ENCODE measurements at regions not wholly inside any gene's neighbourhood (a gene's known extent, or its start where the extent isn't known, plus 50 kb on each side); places are given as distances from the start of the nearest gene placed in this dataset.

DNA sequence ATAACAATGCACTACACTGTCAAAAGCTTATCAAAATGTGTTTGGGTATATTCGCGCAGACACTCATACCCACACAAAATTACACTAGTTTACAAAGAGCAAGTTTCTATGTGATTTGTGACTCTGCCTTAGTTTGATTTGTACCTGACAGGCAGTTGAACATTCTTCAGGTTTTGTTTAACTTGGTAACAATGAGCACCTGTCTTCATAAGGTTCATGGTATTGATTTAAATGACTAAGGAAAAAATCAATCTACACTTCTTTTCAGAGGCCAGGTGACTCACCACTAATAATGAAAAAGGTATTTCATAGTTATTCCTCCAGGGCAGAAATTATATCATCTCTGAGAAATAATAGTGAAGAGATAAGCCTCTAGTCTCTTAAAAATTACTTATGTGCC lies 1114.6 kb upstream of the AGA start:
- no peak for DNase-seq (ENCODE audit: low read depth)

DNA sequence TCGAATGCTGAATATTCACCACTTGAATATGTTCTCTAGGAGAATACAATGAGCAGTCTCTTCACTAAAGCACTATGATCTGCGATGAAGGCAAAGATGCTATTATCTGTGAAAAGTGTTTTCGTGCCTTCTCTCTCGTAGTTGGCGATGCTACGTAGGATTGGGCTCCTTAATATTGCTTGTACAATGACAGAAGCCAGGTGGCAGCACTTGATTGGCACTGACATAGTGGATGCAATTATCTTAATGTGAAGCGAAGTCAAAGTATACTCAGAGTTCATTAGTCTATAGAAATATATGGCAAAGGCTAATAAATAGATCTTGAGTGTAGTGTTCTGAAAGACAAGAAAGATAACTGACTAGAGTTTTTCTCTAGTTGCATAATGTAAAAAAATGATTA lies 1135.7 kb upstream of the AGA start:
- DNase-seq (ENCODE audit: low read depth) = no peak

DNA sequence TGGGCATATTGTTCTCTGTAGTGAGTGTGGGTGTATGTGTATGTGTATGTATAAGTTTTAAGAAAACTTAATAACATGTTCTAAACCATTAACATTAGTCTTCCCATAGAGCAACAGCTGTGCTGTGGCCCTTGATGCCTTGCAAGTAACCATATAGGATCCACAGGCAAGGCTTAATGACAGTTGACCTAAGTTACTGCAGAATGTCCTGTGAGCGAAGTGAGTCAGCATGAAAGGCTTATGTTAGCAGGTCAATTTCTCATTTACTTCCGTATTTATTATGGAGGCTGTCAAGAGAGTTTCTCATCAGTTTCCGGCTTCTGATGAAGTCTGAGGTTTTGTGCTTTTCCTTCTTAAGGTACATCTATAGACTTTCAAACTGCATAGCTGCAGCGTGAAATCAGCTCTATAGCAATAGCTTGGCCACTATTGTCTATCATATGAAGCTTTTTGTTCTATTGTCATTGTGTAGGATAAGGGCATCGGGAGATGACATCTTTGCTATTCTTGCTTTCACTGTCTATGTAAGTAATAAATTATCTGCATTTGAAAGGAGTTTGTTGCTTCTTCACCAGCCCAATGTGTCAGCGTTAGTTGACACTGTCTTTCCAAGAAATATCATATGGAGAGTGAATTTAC lies 1153.4 kb upstream of the AGA start:
- DNase-seq (ENCODE audit: low read depth) = no peak

DNA sequence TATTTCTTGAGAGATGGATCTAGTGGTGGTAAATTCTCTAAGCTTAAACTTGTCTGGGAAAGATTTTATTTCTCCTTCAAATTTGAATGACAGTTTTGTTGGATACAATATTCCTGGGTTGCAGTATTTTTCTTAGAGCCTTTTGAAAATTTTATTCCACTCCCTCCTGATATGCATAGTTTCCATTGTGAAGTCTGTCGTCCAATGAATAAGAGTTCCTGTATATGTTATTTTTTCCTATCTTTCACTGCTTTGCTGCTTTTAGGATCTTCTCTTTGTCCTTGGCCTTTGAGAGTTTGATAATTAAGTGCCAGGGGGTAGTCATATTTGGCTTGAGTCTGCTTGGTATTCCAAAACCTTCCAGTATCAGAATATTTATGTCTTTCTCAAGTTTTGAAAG lies 1156.4 kb upstream of the AGA start:
- DNase-seq (ENCODE audit: low read depth) = no peak

DNA sequence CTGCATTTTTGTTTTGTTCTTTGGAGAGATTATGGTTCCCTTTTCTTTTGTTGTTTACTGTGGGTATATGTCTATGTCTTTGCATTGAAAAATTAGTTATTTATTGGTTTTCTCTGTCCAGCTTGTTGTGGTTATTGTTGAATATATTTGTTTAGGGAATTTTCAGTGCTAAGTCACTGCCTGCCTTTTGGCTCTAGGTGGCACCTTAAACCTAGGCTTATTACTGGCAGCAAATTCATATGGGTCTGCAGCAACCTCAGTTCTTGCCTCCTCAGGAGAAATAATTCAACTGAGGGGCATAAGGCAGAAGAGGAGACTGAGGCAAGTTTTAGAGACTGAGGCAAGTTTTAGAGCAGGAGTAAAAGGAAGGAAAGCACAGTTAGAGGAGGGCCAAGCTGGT lies 1157.3 kb upstream of the AGA start:
- no peak for DNase-seq (ENCODE audit: low read depth)

DNA sequence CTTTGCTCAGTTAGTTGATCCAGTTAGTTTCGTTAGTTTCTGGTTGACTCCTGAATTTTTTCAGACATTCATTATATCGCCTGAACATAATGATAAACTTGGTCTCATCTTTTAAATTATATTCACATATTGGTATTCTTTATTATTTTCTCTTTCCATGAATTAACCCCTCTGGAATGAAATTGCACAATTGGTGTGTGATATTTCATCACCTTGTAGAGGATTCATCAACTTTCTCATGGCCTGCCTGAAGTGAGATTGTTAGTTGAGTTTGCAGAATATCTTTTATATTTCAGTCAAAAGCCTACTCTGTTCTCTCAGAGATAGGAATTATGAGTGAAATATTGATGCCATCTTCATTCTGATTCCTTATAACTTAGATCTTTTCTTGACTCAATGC lies 1160.6 kb upstream of the AGA start:
- no peak for DNase-seq (ENCODE audit: low read depth)

DNA sequence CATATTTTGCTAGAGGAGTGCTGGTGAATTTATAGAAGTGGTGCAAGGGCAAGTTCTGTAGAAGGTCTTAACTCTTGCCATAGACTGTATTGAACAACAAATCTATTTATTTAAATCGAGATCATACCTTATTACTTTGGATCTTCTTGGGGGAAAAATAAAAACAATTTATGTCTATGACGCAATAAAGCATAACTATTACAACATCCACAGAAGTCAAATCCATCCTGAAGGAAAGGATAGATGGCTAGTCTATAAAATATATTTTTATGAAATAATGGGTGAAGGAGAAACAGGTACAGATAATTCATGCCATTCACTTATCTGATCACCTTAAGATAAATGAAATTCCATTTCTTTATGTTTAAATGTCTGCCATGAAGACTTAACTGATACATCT lies 1168.8 kb upstream of the AGA start:
- no peak for DNase-seq (ENCODE audit: low read depth)

DNA sequence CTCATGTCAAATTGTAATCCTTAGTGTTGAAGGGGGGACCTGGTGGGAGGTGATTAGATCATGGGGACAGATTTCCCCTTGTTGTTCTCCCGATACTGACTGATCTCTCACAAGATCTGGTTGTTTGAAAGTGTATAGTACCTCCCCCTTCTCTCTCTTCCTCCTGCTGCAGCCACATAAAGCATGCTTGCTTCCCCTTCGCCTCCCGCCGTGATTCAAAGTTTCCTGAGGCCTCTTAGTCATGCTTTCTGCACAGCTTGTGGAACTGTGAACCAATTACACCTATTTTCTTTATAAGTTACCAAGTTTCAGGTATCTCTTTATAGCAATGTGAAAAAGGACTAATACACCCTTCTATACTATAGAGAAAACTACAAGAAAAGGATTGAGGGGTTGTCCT lies 1170.5 kb upstream of the AGA start:
- no peak for DNase-seq (ENCODE audit: low read depth)

DNA sequence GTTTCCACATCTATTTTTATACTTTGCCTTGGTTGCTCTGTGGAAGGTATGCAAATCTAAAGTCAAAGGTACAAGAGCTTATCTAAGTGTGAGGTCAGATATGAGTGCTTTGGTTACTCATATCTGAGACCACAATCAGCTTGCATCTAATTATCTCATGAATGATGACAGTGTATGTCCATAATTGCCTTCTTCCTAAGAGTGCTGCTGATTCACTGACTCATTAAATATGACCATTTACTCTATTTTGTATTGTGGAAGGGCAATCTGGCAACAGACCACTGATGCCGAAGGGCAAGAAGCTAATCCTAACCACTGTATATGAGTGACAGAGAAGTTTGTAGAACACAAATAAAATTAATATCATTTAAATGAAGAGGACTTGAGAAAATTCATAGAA lies 1190.2 kb upstream of the AGA start:
- no peak for DNase-seq (ENCODE audit: low read depth)

DNA sequence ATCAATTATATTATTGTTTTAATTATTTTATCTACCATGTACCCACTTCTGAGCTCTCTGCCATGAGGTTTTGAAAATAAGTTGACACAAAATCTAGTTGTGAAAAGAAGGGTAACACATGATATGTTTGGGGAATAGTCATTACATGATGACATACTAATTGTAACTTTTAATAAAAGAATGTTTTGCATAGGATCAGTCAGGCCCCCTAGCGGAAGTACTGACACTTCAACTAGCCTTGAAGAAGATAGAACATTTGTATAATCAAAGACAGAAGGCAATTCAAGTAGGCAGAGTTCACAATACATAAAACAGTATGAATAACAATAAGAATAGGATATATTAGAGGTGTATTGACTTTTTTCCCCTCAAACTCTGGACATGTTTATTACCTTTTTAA lies 1191.0 kb upstream of the AGA start:
- DNase-seq (ENCODE audit: low read depth) = no peak

DNA sequence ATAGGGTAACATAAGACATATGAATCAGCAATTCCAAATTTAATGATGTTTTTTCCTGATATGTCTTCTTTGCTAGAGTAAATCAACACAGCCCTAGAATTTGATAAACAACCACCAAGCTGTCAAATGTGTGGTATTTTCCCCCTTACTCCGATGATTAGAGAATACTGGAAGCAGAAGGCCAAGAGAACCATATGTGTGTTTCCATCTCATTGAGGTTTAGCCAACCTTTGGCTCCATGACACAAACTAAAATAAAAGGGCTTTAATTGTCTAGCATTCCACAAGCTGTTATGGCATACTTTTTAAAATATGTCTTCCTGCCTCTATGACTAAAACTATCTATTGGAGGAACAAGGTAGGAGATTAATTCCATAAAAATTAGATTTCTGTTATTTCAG lies 1222.4 kb upstream of the AGA start:
- no peak for DNase-seq (ENCODE audit: low read depth)

DNA sequence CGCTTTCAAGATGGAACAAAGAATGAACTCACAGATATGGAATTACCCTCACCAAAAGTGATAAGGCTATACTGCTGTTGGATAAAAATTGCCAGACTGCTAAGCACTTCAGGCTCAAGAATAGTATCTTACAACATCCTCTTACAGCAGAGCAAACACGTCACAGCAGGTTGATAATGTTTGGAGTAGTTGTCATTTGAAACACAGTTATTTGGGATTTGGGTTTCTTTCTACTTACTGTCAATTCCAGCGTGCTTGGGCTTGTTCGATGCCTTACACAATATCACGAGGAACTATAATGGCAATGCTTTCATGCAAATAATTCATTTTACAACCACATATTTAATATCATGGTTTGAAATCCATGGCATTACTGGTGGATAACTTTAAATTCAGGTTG lies 1223.7 kb upstream of the AGA start:
- DNase-seq (ENCODE audit: low read depth) = no peak

DNA sequence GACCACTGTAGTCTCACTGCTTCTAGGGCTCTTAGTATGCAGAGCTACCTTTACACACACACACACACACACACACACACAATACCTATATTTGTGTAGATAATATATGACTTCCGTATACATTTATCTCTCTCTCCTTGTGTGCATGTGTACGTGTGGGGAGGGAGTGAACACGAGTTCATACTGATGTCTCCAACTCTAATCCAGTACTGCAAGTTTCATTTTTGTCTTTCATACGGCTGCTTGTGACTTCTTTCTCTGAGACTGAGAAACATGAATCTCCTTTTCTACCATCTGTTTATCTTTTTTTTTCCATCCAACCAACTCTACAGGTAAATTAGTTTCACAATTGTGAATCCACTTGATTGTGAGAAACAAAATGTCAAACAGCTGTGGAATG lies 1229.5 kb upstream of the AGA start:
- no peak for DNase-seq (ENCODE audit: low read depth)

DNA sequence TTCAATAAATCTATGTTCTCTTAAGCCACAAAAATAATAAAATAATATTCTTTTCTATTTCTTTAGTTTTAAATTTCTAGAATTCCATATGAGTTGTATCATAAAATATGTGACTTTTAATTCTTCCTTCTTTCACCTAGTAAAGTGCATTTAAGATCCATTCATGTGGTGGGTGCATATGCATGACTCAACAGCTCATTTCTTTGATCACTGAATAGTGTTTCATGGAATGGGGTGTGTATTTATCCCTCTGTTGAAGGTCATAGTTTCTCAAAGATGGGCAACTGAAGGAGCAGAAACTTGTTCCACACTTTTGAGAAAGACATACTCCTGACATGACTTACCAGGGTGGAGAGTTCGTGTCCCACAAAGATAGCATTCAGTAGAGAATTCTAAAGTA lies 1230.3 kb upstream of the AGA start:
- DNase-seq (ENCODE audit: low read depth) = no peak

DNA sequence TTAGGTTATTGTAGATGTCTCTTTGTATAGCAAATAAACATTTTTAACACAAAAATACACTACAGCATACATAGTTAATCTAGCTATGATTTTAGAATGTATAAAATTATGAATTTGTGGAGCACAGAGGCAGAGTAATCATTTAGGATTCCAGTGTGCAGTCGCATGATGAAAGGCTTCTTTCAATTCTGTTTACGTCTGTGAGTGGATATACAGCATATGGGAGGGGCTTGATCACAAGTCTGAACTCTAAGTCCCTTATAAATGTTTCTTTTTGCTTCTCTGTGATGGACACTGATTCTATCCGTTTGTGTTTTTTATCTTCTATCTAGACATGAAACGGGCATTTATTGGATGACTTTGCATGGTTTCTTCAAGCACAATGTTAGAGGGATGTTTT lies 1239.6 kb upstream of the AGA start:
- DNase-seq (ENCODE audit: low read depth) = no peak

DNA sequence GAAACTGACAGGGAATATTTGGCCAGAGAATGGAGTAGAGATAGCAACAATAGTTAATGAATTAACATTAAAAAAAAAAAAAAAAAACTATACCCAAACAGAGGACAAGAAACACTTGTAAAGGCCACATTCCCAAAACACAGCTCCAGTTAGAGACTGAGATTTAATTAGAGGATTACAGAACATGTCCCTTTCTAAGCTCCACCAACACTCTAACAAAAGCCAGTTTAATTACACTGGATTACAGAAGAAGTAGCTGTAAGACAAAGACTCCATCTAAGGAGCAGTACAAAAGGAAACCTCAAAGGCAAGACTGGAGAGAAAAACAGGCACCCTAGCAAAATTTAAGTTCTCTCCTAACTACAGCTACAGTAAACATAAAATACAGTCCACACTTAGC lies 1247.7 kb upstream of the AGA start:
- DNase-seq (ENCODE audit: low read depth) = no peak

DNA sequence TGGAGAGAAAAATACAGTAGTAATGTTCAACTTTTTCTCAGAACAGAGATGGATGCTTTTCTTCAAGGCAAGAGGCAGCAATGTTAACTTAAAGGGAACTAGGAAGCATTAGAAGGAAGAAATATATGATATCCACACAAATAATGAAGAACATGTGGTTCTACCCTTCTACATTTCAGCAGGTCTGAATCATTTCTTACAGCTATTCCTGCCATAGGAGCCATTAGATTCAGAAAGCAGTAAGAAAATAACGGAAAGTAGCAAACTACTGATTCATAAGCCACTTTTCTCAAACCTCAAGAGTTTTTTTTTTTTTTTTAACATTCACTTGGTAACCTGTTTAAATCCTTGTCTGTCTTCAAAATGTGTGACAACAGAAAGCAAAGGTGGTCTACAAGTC lies 1251.6 kb upstream of the AGA start:
- DNase-seq (ENCODE audit: low read depth) = no peak

DNA sequence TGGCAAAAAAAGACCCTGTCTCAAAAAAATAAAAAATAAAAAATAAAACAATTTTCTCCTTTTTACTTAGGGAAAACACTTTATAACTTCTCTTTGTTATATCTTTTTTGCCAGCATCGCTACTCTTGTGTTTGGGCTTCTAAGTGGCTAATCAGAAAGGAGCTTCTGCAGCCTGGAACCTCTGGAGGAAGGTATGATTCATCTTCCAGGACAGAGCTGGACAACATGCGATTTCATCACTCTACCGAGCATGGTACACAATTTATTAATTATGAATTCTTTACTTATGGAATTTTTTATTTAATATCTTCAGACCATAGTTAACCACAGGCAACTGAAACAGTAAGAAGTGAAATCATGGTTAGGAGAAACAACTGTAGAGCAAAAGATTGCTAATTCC lies 1254.3 kb upstream of the AGA start:
- no peak for DNase-seq (ENCODE audit: low read depth)

DNA sequence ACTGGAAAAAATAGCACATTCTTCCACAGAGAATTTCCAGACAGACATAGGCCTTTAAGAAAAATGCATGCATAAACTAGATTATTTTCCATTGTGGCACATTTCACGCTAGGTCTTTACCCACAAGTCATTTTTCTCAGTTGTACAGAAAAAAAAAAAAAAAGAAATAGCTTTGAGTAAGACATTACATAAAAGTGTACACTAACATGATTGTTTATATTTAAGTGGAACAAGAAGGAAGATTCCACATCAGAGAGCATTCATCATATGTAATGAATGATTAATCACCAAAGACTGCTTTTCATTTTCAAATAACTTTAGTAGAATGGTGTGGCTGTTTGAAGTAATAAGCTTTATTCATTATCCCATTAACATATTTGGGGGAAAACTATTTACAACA lies 1270.2 kb upstream of the AGA start:
- DNase-seq (ENCODE audit: low read depth) = no peak

DNA sequence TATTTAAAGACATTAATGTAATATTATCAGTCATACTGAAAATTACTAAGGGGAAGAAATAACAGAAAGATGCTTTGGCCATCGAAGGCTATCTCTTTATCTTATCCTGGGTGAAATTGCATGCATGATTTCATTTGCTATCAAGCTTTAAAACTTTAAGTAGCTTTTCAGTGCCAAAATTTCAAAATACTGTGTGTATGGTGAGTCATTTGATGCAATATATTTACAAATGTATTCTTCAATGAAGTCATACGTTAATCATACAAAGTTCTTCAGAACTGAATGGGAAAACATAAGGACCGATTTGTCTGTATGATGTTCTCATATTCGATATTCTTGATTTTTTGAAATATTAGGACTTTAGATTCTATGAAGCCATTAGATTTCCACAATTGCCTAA lies 1295.8 kb upstream of the AGA start:
- DNase-seq (ENCODE audit: low read depth) = no peak

DNA sequence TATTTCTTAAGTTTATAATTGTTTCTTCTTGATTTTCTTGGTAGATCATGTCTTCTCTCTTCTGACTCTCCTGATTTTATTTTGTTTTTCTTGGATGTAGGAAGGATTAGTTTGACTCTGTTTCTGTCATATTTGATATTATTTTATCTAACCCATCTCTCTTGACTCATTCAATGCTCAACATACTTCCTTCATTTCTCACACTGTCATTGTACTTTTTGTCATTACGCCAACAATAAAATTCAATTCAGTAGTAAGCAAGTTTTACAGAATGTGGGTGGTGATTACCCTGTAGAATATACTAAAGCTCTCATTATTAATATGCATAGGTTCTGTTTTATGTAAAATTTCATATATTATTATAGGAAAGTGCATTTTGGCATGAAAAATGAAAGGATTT lies 1303.0 kb upstream of the AGA start:
- no peak for DNase-seq (ENCODE audit: low read depth)

DNA sequence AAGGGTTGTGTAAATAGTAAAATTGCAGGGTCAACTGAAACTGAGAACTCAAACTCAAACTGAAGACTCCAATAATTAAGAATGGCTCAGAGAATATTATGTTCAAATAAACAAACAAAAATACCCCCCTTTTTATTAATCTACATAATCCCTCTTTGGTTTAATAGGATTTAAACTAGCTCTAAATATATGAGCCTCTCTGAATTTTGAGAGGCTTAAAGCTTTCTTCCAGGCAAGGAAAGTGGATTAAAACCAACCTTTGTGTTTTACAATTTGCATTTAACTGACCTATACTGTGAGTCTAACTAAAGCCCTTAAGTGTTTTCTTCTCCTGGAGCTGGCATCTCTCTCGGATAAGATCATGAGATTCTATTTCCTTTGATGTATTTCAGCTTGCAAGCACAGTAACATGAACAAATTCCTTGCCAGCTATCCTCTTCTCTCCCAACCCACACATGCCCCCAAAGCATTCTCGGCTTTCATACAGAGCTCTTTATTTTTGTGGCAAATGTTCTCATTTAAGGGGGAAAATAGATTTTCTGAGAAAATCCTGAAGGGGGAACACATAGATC lies 1310.8 kb upstream of the AGA start:
- no peak for DNase-seq (ENCODE audit: low read depth)

DNA sequence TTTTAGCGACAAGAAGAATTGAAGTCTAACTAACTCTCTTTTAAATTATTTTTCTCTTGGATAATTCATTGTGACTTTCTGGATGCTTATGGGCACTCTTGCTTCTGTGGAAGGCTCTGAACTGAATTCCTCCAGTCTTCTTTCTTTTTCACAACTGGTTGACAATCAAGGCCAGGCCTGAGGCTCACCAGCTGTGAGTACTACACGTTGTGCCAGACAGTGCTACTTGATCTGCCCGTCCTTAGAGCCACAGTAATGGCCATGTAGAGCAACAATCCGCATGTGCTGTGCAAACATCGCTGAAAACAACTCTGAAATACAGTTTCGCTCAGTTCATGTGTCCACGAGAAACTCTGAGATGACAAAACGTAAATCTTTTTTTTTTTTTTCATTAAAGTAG lies 1336.3 kb upstream of the AGA start:
- DNase-seq (ENCODE audit: low read depth) = no peak

DNA sequence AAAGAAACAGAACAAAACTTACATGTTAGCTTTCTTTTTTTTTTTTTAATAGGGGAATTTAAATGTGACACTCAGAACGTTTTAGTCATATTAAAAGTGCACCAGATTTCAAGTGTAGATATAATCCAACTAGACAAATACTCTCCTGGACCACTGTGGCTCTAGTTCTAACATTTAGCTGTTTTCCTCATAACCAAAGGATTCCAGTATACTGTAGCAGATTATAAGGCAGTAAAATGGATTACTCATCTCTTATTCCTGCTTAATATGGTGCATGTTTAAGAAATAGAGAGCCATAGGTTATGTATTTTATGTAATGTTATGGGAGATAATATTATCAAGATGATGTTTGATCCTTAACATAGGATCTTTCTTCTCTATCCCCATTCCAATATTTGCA lies 1339.5 kb upstream of the AGA start:
- no peak for DNase-seq (ENCODE audit: low read depth)

DNA sequence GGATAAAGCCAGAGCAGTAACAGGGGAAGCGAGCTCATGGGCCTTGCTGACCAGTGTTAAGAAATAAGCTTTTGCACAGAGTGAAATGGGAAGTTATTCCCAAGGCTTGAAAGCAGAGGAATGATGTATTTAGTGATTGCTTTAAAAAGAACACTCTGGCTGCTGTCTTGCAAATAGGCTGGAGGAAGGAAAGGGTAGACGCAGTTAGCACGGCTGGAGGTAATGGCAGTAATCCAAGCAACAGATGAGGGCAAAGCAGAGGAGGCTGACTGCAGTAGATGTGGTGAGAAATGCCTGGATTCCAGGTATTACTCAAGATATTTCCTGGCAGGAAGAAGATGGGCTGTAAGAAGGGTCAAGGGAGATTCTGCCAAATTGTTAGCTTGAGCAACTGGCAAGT lies 1342.3 kb upstream of the AGA start:
- DNase-seq (ENCODE audit: low read depth) = no peak

Measured in GM04504 (cell line).